OCI-LY7 (cell line): ENCODE measurements at regions not wholly inside any gene's neighbourhood (a gene's known extent, or its start where the extent isn't known, plus 50 kb on each side); places are given as distances from the start of the nearest gene placed in this dataset.

Source experiments
- BruUV-seq: library from RNA; stranded (reverse); fragments of 400-500 nt; replicated peaks from 2 replicates; lab custom pipeline; 2021; lab: Mats Ljungman, UMichigan
- CTCF ChIA-PET: fragments of 300-600 bp; sonication (Branson Sonifier 250); formaldehyde crosslinking; loops from one replicate; lab custom pipeline; 2022; ENCODE audit warnings: antibody characterized with exemption; ENCODE audit not compliant: unreplicated experiment; lab: Charles Lee
- POLR2A ChIA-PET: fragments of 300-600 bp; sonication (Branson Sonifier 250); formaldehyde crosslinking; loops from one replicate; lab custom pipeline; 2022; ENCODE audit warnings: antibody characterized with exemption; lab: Charles Lee
- DNase-seq: peaks from one replicate; pipeline ENCODE4 v3.0.0-alpha.2; 2015; ENCODE audit warnings: low spot score
- H2AFZ ChIP-seq: fragments of 200-600 bp; sonication (generic), shearing (Covaris generic); 2 replicates; pipeline ENCODE4 v1.6.1; 2014; ENCODE audit warnings: mild to moderate bottlenecking, antibody characterized with exemption, low read length, moderate library complexity
- H3K27ac ChIP-seq: fragments of 200-600 bp; sonication (generic); 2 replicates; pipeline ENCODE4 v1.5.1; 2014; ENCODE audit warnings: mixed run types, low read depth, mild to moderate bottlenecking, moderate library complexity, low read length, inconsistent platforms; ENCODE audit not compliant: poor library complexity, severe bottlenecking
- H3K36me3 ChIP-seq: fragments of 200-600 bp; sonication (generic); 2 replicates; pipeline ENCODE4 v1.6.1; 2014; ENCODE audit warnings: mild to moderate bottlenecking, antibody characterized with exemption, low read length, moderate library complexity, mixed read lengths; ENCODE audit not compliant: insufficient read depth
- H3K4me1 ChIP-seq: fragments of 200-600 bp; sonication (generic); 2 replicates; pipeline ENCODE4 v1.5.1; 2014; ENCODE audit warnings: mild to moderate bottlenecking, low read length; ENCODE audit not compliant: insufficient read depth, poor library complexity, severe bottlenecking
- H3K4me2 ChIP-seq: fragments of 200-600 bp; sonication (generic); 2 replicates; pipeline ENCODE4 v1.6.1; 2014; ENCODE audit warnings: mild to moderate bottlenecking, low read length
- H3K4me3 ChIP-seq: fragments of 200-600 bp; sonication (generic); 2 replicates; pipeline ENCODE4 v1.5.1; 2014; ENCODE audit warnings: mild to moderate bottlenecking, low read depth, low read length; ENCODE audit not compliant: poor library complexity, severe bottlenecking
- H3K79me2 ChIP-seq: fragments of 200-600 bp; sonication (generic); 2 replicates; pipeline ENCODE4 v1.6.1; 2016; ENCODE audit warnings: low read depth, mild to moderate bottlenecking, low read length, moderate library complexity, mixed read lengths; ENCODE audit not compliant: insufficient read depth
- H3K9me2 ChIP-seq: fragments of 200-600 bp; sonication (generic); 2 replicates; pipeline ENCODE4 v1.6.1; 2016; ENCODE audit warnings: mild to moderate bottlenecking, low read length, mixed read lengths; ENCODE audit not compliant: insufficient read depth
- H3K9me3 ChIP-seq: fragments of 200-600 bp; sonication (generic); 2 replicates; pipeline ENCODE4 v1.6.1; 2014; ENCODE audit warnings: mild to moderate bottlenecking, mixed run types, low read length, mixed read lengths
- H4K20me1 ChIP-seq: fragments of 200-600 bp; sonication (generic); 2 replicates; pipeline ENCODE4 v1.6.1; 2014; ENCODE audit warnings: mild to moderate bottlenecking, antibody characterized with exemption, low read length, moderate library complexity, mixed read lengths; ENCODE audit not compliant: insufficient read depth
- EZH2phosphoT487 ChIP-seq: fragments of 200-600 bp; sonication (generic); IDR thresholded peaks from 2 replicates; pipeline ENCODE4 v1.6.1; 2018; ENCODE audit warnings: low read depth, borderline replicate concordance, mild to moderate bottlenecking, mixed run types, antibody characterized with exemption, low read length, moderate library complexity, mixed read lengths
- intact Hi-C: fragments of 100-400 bp; cut with micrococcal nuclease; formaldehyde crosslinking; loops from one replicate; pipeline ENCODE4 v1.10.0; 2022; ENCODE audit not compliant: unreplicated experiment
- TF ChIP-seq, protein P1 (sequence below): fragments of 200-600 bp; sonication (generic); conservative IDR thresholded peaks from 2 replicates; pipeline ENCODE4 v1.5.1; 2014; ENCODE audit warnings: mild to moderate bottlenecking, antibody characterized with exemption, low read length, moderate library complexity, mixed read lengths

DNA sequence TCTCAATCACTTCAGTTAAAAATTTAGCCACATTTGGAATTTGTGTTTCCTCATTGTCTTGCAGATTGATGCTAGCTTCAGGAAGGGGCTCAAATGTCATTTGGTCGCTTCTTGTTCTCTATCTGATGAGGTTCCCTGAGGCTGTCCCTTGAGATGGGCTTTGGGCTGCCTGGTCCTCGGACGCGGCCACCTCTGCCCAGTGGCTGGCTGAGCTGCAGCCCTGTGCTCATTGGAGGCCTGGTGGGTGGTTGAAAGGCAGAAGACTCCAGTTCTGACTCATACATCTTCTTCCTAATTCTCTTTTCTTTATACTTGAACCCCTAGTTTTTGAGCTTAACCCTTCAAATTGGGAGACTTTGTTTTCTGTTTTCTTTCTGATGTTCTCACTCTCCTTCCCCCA, 78.8 kb upstream of the NTRK2 start:
- intact Hi-C loops, result no loop called here
- no TSS peak for BruUV-seq
- Histone ChIP-seq H3K27ac (no peak overlapping the region), H3K4me3 (no peak overlapping the region), H3K79me2 (no peaks in the 10 kb centered on the region), H3K36me3 (no peaks in the 10 kb centered on the region), H3K9me2 (no peaks in the 10 kb centered on the region), H4K20me1 (no peaks in the 10 kb centered on the region), H3K4me1 (no peaks in the 10 kb centered on the region), H2AFZ (no peak overlapping the region), H3K9me3 (no peaks in the 10 kb centered on the region), H3K4me2 (no peak overlapping the region)
- no peak for TF ChIP-seq EZH2phosphoT487
- TF ChIP-seq, protein P1, sequence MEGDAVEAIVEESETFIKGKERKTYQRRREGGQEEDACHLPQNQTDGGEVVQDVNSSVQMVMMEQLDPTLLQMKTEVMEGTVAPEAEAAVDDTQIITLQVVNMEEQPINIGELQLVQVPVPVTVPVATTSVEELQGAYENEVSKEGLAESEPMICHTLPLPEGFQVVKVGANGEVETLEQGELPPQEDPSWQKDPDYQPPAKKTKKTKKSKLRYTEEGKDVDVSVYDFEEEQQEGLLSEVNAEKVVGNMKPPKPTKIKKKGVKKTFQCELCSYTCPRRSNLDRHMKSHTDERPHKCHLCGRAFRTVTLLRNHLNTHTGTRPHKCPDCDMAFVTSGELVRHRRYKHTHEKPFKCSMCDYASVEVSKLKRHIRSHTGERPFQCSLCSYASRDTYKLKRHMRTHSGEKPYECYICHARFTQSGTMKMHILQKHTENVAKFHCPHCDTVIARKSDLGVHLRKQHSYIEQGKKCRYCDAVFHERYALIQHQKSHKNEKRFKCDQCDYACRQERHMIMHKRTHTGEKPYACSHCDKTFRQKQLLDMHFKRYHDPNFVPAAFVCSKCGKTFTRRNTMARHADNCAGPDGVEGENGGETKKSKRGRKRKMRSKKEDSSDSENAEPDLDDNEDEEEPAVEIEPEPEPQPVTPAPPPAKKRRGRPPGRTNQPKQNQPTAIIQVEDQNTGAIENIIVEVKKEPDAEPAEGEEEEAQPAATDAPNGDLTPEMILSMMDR, result no peak
- no peak for DNase-seq
- CTCF ChIA-PET, result no interaction called here
- POLR2A ChIA-PET, result no interaction called here

DNA sequence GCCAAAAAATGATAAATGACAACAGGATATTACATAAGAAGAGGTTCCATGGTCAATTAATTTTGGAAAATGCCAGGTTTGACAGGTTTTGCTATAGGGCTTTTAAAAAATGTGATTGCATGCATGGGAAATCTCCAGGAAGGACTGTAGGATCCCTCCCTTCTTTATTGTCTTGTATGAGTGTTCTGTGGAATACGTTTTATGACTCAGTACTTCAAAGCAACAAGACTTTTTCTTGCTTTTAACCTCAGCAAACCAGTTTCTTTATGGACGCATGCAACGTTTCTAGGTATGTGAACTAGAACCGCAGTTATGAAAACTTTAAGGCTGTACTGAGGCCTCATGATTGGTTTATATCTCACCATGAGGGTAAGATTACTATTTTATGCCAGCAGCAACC, 76.6 kb upstream of the NTRK2 start:
- Histone ChIP-seq H2AFZ (no peak overlapping the region), H3K9me2 (no peaks in the 10 kb centered on the region), H3K36me3 (no peaks in the 10 kb centered on the region), H3K4me1 (no peaks in the 10 kb centered on the region), H3K4me2 (no peak overlapping the region), H3K9me3 (no peaks in the 10 kb centered on the region), H4K20me1 (no peaks in the 10 kb centered on the region), H3K27ac (no peak overlapping the region), H3K79me2 (no peaks in the 10 kb centered on the region), H3K4me3 (no peak overlapping the region)
- intact Hi-C loops, result no loop called here
- POLR2A ChIA-PET, result no interaction called here
- CTCF ChIA-PET, result no interaction called here
- BruUV-seq, result no TSS peak
- DNase-seq, result no peak
- TF ChIP-seq EZH2phosphoT487, result no peak

DNA sequence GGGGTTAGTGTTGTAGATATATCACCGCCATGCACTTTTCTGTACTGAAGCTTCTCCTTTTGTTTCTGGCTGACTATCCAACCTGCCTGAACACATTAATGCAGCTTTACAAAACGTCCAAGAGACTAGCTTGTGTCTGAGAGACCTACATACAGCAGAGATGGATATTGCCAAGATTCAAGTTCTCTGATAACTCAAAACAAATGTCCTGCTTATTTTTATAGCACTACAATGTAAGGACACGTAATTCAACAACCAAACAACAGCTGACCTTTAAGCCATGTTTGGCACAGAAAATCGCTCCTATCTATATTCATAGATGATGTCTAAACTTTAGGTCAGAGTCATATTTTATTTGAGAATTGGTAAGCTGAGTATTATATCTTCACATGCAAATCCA, 76.2 kb upstream of the NTRK2 start:
- Histone ChIP-seq H3K36me3 (no peaks in the 10 kb centered on the region), H4K20me1 (no peaks in the 10 kb centered on the region), H2AFZ (no peak overlapping the region), H3K4me3 (no peak overlapping the region), H3K4me2 (no peak overlapping the region), H3K9me2 (no peaks in the 10 kb centered on the region), H3K9me3 (no peaks in the 10 kb centered on the region), H3K79me2 (no peaks in the 10 kb centered on the region), H3K4me1 (no peaks in the 10 kb centered on the region), H3K27ac (no peak overlapping the region)
- POLR2A ChIA-PET, result no interaction called here
- no TSS peak for BruUV-seq
- CTCF ChIA-PET, result no interaction called here
- DNase-seq, result no peak
- intact Hi-C loops, result no loop called here
- TF ChIP-seq, protein P1, result no peak
- no peak for TF ChIP-seq EZH2phosphoT487
